ENCODE measurements at regions not wholly inside any gene's neighbourhood (a gene's known extent, or its start where the extent isn't known, plus 50 kb on each side); places are given as distances from the start of the nearest gene placed in this dataset.

DNA sequence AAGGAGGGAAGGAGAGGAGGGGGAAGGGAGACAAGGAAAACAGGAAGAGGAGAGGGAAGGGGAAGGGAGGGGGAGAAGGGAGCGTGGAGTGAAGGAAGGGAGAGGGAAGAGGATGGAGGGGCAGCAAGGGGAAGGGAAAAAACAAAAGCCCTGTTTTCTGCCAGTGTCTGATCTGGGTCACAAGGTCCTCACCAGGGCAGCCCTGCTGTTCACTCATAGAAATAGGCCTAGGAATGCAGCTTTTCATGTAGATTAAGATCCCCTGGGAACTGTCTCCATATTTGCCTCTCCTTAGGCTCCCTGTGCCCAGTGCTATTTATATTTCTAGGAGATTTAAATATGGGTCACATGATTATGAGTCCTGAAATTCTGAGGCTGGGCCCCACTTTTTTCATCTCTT is 790.7 kb downstream of the TNS3 start (continued):
- TF ChIP-seq, protein P1, sequence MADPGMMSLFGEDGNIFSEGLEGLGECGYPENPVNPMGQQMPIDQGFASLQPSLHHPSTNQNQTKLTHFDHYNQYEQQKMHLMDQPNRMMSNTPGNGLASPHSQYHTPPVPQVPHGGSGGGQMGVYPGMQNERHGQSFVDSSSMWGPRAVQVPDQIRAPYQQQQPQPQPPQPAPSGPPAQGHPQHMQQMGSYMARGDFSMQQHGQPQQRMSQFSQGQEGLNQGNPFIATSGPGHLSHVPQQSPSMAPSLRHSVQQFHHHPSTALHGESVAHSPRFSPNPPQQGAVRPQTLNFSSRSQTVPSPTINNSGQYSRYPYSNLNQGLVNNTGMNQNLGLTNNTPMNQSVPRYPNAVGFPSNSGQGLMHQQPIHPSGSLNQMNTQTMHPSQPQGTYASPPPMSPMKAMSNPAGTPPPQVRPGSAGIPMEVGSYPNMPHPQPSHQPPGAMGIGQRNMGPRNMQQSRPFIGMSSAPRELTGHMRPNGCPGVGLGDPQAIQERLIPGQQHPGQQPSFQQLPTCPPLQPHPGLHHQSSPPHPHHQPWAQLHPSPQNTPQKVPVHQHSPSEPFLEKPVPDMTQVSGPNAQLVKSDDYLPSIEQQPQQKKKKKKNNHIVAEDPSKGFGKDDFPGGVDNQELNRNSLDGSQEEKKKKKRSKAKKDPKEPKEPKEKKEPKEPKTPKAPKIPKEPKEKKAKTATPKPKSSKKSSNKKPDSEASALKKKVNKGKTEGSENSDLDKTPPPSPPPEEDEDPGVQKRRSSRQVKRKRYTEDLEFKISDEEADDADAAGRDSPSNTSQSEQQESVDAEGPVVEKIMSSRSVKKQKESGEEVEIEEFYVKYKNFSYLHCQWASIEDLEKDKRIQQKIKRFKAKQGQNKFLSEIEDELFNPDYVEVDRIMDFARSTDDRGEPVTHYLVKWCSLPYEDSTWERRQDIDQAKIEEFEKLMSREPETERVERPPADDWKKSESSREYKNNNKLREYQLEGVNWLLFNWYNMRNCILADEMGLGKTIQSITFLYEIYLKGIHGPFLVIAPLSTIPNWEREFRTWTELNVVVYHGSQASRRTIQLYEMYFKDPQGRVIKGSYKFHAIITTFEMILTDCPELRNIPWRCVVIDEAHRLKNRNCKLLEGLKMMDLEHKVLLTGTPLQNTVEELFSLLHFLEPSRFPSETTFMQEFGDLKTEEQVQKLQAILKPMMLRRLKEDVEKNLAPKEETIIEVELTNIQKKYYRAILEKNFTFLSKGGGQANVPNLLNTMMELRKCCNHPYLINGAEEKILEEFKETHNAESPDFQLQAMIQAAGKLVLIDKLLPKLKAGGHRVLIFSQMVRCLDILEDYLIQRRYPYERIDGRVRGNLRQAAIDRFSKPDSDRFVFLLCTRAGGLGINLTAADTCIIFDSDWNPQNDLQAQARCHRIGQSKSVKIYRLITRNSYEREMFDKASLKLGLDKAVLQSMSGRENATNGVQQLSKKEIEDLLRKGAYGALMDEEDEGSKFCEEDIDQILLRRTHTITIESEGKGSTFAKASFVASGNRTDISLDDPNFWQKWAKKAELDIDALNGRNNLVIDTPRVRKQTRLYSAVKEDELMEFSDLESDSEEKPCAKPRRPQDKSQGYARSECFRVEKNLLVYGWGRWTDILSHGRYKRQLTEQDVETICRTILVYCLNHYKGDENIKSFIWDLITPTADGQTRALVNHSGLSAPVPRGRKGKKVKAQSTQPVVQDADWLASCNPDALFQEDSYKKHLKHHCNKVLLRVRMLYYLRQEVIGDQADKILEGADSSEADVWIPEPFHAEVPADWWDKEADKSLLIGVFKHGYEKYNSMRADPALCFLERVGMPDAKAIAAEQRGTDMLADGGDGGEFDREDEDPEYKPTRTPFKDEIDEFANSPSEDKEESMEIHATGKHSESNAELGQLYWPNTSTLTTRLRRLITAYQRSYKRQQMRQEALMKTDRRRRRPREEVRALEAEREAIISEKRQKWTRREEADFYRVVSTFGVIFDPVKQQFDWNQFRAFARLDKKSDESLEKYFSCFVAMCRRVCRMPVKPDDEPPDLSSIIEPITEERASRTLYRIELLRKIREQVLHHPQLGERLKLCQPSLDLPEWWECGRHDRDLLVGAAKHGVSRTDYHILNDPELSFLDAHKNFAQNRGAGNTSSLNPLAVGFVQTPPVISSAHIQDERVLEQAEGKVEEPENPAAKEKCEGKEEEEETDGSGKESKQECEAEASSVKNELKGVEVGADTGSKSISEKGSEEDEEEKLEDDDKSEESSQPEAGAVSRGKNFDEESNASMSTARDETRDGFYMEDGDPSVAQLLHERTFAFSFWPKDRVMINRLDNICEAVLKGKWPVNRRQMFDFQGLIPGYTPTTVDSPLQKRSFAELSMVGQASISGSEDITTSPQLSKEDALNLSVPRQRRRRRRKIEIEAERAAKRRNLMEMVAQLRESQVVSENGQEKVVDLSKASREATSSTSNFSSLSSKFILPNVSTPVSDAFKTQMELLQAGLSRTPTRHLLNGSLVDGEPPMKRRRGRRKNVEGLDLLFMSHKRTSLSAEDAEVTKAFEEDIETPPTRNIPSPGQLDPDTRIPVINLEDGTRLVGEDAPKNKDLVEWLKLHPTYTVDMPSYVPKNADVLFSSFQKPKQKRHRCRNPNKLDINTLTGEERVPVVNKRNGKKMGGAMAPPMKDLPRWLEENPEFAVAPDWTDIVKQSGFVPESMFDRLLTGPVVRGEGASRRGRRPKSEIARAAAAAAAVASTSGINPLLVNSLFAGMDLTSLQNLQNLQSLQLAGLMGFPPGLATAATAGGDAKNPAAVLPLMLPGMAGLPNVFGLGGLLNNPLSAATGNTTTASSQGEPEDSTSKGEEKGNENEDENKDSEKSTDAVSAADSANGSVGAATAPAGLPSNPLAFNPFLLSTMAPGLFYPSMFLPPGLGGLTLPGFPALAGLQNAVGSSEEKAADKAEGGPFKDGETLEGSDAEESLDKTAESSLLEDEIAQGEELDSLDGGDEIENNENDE (IDR thresholded peaks at IDR 0.05; ENCODE audit: insufficient replicate concordance, low read length): no peak
- TF ChIP-seq CBX5 (IDR thresholded peaks at IDR 0.05; ENCODE audit: low read depth, low read length) (no peak), SP2 (IDR thresholded peaks at IDR 0.05; ENCODE audit: low read length) (no peak), GABPA (IDR thresholded peaks at IDR 0.05; ENCODE audit: borderline replicate concordance, insufficient read depth, low read length) (no peak), POU5F1 (IDR thresholded peaks at IDR 0.05; ENCODE audit: low read depth, low read length) (no peak), YY1 (IDR thresholded peaks at IDR 0.05; ENCODE audit: low read depth, low read length) (no peak)

Data from H1 (cell line).